Amygdala (tissue), 56 donors: ENCODE measurements at regions not wholly inside any gene's neighbourhood (a gene's known extent, or its start where the extent isn't known, plus 50 kb on each side); places are given as distances from the start of the nearest gene placed in this dataset.
"Not testable (repeated sequence)": the region's sequence is repeated elsewhere in the genome, so short reads cannot be mapped to it uniquely, and the experiment has no call there.

Experiments
- DNase-seq, 56 donors: peaks; one replicate each; lab custom pipeline; 2025; lab: John Stamatoyannopoulos, UW

- no peak for DNase-seq
Measured at GRCh38 chr10:35794703-35795102, 152.6 kb upstream of the FZD8 start.

DNA sequence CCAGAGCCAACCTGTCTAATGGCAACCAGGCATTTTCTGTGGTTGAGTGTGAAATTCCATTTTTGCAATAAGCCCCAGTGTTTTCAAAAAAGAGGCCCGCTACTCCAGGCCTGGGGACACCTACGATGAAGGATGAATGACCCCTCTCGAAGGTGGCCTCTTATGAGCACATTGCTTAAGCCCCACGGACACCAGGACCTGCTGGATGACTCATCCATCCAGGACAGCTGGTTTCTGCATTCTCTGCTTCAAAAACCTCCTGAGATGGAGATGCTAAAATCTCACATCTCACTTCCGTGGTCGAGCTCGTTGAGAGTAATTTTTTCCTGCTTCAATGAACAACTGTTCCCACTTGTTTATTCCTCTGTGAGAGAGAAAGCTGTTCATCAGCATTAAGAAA, 150.2 kb upstream of the FZD8 start:
- no peak for DNase-seq

DNA sequence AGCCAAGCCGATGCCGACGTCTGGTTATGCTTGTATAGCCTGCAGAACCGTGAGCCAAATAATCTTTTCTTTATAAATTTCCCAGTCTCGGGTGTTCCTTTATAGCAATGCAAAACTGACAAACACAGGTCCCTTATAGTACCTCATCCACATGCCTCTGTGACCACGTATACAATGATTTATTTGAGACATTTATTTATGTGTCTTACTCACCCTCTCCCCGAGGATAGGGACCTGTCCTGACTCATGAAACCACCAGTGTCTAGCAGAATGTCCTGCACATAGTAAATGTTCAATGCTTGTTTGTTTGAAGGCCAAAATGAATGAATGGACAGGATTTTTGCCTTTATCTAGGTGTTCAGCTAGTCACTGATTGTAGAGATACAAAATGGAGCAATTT, 147.9 kb upstream of the FZD8 start:
- DNase-seq, result no peak

DNA sequence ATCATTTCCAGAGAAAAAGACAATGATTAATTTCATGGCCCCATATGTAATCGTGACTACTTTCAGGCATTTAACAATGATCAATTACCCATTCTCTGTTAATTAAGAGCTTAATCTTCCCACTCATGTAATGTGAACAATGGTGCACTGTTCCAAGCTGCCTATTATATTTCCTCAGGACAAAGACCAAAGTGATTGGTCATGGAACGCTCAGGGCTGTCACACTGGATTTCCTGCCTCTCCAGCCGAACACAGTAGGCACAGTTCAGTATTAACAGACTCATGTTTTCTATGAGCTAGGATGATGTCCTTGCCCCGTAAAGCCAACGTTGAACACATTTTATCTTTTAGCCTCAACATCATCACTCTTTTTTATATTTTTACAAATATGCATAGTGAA, 142.7 kb upstream of the FZD8 start:
- peak in 1 of 56 donors; percentile 3 for DNase-seq

DNA sequence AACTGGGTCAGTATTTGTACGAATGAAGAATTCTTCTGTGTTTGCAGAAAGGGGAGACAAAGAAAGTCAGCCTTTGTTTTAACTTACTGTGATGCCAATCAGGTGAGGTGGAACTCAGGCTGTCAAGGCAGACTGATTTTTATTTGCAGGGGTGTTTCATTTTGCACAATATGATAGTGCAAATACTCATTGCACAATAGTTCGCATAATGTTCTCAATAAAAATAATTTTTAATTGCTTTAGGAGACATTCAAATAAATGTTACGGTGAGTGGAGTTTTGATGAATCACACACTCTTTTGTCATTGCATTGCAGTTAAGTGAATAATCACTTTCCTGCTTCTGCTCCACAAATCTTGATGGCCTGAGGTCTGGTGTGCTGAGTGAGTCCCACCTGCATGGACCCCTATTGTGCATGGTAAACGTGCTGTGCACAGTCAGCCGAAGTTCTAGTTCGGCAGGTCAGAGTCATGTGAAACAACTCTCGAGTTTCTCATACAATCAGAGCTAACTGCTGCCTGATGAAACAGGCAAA, 141.3 kb upstream of the FZD8 start:
- peak in 1 of 56 donors; percentile 3 for DNase-seq

DNA sequence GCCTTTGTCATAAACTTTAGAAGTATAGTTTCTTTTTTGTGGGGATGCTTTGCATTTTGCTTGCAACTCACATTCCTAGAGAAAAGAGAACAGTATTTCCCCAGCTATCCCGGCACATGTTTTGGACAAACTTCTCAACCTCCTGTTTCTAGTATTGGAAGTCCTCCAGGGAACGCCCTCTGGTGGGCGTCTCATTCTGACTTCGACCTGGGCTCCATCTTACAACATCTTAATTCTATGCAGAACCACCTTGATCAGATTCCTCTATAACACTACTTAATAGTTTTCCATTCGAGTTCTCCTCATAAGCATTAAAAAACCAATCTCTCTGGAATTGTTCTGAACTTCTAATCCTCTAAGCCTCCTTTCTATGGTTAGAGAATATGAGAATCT, 139.5 kb upstream of the FZD8 start:
- DNase-seq, result no peak

DNA sequence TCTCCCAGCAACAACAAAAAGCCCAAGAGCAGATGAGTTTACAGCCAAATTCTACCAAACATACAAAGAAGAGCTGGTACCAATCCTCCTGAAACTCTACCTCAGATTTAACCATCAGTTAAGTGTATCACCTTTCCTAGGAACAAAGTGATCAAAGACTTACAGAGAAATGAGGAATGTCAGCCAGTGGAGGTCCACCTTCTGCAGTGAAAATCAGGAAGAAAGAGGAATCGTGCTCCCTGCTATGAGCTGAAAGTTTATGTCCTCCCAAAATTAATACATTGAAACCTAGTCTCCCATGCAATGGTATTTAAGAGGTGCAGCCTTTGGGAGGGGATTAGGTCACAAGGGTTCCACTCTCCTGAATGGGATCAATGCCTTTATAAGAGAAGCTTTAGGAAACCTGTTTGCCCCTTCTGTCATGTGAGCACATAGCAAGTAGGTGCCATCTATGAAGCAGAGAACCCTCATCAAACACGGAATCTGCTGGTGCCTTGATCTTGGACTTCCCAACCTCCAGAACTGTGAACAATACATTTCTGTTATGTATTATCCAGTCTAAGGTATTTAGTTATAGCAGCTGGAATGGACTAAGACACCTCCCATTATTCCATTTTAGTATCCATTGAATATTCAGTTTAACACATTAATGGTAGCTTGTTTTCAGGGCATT, 139.0 kb upstream of the FZD8 start:
- no peak for DNase-seq

GRCh38 chr10:35778306-35778705, 136.2 kb upstream of the FZD8 start:
- peak in 4 of 56 donors; percentile 1 to 17 (median 8) for DNase-seq

- not testable (repeated sequence) for DNase-seq
Measured at GRCh38 chr10:35776557-35776956, 134.5 kb upstream of the FZD8 start.

- no peak for DNase-seq
Measured at GRCh38 chr10:35774109-35774508, 132.0 kb upstream of the FZD8 start.

DNA sequence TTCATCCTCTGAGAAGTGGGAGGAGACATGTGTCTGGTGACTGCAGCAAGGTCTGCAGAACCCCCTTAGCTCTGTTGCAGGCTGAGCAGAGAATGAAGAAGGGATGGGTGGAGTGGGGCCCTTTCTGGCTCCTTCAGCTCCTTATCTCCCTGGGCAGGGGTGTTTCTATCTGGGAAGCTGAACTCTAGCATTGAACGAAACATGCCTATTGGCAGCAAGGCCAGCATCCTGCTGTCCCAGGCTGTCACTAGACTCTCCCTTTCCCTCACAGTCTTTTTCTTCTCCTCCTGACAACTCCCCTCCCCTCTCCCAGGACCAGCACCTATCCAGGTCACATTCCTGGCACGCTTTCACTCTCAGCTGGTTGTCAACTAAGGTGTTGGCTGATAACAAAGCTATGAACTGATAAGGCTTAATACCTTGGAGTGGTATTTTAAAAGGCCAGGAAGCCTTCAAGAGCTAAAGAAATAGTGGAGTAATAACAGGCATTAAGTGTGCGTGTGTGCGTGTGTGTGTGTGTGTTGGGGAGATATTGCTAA, 128.8 kb upstream of the FZD8 start:
- no peak for DNase-seq

- no peak for DNase-seq
Measured at GRCh38 chr10:35769795-35770194, 127.7 kb upstream of the FZD8 start.

GRCh38 chr10:35768731-35769130, 126.6 kb upstream of the FZD8 start:
- DNase-seq, result no peak

- DNase-seq, result no peak
Measured at GRCh38 chr10:35768011-35768410, 125.9 kb upstream of the FZD8 start.

- no peak for DNase-seq
Measured at GRCh38 chr10:35765996-35766395, 123.9 kb upstream of the FZD8 start.

DNA sequence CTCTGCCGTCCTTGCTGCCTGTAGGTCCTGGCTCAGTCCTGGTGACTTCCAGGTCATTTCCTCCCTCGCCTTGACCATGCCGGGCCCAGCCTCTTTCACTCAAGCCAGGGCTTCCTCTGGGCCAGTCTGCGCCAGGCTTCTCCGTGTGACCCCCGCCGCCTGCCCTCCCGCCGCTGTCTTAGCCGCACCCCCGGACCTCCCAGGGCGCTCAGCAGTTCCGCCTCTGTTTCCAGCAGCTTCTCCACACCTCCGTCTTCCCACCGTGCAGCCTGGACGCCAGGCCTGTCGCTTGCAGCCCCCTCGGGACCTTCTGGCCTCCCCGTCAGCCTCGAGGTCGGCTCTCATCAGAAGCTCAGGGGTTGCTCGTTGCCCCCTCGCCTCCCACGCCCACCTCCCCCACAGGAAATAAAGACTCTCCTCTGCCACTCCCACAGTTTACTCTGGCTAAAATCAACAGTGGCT, 123.0 kb upstream of the FZD8 start:
- DNase-seq, result peak in 9 of 56 donors; percentile 3 to 17 (median 7)

- DNase-seq, result no peak
Measured at GRCh38 chr10:35762311-35763030, 120.4 kb upstream of the FZD8 start.

DNA sequence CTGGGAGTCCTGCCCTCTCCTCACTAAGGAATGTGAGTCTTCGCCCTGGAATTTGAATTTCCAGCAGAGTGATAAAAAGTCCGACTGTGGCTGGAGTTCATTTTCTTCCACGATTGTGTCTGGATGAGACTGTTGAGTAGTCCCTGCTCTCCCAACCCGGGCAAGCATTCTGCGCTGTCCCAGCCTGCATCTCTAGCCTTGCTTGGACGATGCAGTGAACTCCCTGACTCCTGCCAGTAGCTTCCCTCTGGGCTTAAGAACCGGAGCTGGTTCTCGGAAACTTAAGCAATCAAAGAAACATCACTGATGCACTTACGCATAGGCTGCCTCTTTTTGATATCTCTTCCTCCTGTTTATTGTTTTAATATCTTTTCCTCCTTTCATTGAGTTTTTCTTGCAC, 116.0 kb upstream of the FZD8 start:
- DNase-seq, result no peak

- DNase-seq, result no peak
Measured at GRCh38 chr10:35754519-35754918, 112.4 kb upstream of the FZD8 start.

DNA sequence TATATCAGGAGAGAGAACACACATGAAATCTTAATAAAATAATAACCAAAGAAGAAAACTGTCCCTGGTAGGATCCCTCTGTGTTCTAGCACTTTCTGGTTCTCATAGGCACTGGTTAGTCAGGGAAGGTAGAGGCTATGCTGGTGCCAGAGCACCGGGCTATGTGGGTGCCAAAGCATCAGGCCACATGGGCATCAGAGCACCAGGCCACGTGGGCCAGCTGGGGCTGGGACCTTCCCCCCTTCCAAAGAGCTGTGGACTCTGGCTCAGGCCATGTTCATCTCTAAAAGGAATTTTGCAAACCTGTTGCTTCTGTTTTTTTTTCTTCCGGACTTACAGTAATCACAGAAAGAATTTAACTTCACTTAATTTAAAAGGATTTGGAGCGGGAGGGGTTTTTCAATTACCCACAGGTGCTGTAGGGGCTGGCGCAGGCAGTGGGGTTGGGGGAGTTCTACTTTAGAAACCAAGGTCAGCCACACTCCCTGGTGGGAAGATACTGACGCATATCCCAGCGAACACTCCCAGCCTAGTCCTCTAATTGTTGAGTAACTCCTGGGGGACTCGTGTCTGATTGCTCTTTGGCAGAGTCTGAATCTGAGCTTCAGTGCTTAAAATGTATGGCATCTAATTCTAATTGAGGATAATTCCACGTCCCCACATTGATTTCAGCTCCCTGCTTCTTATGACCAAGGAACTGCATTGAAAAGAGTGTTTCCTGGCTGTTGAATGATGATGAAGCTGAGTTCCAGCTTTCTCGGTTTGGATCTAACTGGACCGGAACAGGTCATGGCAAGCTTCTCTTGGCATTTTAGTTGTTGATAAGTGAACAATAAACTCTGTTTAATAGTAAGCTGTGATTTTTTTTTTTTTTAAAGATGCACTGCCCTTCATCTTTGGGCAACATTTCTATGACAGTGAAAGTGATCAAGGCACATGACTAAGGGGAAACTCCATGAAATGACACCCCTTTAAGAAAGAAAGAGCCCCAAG, 110.7 kb upstream of the FZD8 start:
- no peak for DNase-seq
